OCI-LY1 (cell line): ENCODE measurements at regions not wholly inside any gene's neighbourhood (a gene's known extent, or its start where the extent isn't known, plus 50 kb on each side); places are given as distances from the start of the nearest gene placed in this dataset.

Experiments used
- EZH2 ChIP-seq: fragments of 200-600 bp; sonication (generic), shearing (Covaris generic); IDR thresholded peaks from 2 replicates; pipeline ENCODE4 v1.8.0; 2017; ENCODE audit warnings: borderline replicate concordance, mixed run types, mild to moderate bottlenecking, antibody characterized with exemption, low read length, moderate library complexity, mixed read lengths
- TF ChIP-seq, protein P1 (sequence below): fragments of 200-600 bp; sonication (generic), shearing (Covaris generic); IDR thresholded peaks from 2 replicates; pipeline ENCODE4 v1.5.1; 2017; ENCODE audit warnings: mild to moderate bottlenecking, antibody characterized with exemption, low read length, moderate library complexity, mixed read lengths

DNA sequence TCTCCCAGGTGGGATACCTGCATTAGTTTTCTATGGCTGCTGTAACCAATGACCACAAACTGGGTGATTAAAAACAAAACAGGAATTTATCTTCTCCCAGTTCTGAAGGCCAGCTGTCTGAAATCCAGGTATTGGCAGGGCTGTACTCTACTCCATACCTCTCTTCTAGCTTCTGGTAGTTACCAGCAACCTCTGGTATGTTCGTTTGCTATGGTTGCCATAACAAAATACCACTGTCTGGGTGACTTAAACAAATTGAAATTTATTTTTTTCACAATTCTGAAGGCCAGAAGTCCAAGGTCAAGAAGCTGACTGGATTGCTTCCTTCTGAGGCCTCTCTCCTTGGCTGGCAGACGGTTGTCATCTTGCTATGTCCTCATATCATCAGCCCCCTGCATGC lies 642.1 kb upstream of the TENM3 start:
- TF ChIP-seq, protein P1, sequence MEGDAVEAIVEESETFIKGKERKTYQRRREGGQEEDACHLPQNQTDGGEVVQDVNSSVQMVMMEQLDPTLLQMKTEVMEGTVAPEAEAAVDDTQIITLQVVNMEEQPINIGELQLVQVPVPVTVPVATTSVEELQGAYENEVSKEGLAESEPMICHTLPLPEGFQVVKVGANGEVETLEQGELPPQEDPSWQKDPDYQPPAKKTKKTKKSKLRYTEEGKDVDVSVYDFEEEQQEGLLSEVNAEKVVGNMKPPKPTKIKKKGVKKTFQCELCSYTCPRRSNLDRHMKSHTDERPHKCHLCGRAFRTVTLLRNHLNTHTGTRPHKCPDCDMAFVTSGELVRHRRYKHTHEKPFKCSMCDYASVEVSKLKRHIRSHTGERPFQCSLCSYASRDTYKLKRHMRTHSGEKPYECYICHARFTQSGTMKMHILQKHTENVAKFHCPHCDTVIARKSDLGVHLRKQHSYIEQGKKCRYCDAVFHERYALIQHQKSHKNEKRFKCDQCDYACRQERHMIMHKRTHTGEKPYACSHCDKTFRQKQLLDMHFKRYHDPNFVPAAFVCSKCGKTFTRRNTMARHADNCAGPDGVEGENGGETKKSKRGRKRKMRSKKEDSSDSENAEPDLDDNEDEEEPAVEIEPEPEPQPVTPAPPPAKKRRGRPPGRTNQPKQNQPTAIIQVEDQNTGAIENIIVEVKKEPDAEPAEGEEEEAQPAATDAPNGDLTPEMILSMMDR: no peak
- no peak for TF ChIP-seq EZH2
